NCI-H1694 (cell line): ENCODE measurements at regions not wholly inside any gene's neighbourhood (a gene's known extent, or its start where the extent isn't known, plus 50 kb on each side); places are given as distances from the start of the nearest gene placed in this dataset.

Experiments
- DNase-seq: peaks from one replicate; lab custom pipeline; 2025; lab: John Stamatoyannopoulos, UW

DNA sequence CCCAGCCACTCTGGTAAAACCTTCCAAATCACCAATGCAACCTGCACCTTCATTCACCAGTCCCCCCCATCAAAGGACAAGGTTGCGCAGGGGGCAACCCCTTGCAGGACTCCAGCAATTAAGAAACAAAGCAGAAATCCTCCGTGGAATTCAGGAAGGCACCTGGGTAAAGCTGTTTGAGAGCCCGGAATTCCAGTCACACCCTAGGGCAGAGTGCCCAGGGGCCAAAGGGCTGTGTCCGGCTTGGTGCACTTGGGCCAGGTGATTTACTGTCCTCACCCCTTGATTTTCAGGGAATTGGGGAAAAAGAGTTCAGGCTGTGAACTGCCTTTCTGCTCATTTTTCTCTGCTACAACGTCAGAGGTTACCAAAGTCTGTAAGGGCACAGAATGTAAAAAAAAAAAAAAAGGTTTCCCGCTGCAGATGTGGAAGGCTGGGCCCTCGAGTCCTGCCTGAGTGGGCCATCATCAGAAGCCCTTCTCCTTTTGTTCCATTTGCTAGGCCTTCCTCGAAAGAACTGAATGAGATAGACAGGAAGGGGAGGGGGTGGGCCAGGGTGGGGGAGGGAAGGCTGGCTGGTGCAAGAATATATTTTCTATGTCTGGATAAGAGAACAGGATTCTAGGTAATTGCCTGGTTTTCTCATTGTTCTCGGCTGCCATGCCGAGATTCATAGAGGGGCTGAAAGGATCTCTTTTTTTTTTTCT, 266.5 kb upstream of the PSMD7 start:
- no peak for DNase-seq

DNA sequence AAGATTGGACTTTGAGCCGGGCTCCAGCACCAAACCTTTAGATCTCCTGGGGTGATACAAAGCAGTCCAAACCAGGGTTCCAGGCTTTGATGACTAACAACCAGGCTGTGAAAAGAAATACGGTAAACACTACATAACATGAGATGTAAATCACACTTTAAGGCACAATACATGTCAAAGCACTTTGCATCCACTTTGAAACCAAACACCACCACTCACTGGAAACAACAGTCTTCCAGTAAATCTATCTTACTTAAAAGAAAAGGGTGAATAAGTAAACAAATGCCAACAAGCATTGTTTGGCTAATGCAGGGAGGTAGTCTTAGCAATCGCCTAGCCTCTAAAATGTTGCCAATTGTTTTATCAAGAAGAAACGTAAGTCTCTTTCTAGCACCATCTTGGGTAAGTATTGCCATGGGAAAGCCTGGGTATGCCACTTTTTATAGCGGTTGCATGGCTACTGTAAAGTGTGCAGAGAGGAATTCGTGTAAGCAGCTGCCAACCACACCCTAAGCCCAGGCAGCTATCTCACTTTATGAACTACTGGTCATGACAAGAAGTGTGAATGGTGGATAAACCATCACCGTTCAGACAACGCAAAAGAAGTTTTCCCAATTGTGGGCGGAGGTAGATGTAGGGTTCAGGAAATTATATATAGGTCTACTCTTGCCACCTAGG, 267.4 kb upstream of the PSMD7 start:
- DNase-seq, result no peak

DNA sequence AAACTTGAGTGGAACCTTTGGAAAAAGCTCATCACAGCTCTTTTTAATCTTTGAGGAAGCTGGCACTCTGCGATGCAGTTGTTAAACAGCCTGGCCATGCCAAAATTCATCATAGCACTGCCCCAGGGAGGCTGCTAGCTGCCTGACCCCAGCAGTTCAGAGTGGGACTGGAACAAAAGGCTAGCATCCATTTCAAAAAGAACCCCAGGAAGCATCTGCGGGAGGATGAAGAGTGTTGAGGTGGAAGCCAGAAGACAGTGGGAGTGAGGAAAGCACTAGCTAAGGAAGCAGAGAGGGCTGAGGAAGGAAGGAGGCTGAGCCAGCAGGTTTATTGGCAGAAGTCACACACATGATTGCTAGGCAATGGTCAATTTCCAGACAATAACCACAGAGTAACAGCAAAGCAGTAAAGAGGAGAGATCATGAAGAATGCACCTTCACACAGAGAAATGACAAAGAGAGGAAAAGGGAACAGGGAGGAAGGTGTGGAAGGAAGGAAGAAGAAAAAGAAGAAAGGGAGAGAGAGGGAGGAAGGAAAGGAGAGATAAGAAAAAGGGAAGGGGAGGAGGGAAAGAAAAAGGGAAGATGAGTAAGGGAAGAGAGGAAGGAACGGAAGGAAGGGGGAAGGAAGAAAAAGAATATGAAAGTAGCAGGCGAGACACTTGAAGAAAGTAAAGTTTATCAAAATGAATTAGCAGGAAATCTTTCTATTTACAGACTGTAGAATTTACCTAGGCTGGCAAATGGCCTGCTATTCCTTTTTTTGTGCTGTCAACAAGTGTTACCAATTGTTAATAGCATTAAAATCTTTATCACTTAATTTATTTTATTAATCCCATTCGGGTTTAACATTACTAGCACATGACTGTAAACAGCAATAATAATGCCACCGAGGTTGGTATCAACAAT, 270.0 kb upstream of the PSMD7 start:
- no peak for DNase-seq

DNA sequence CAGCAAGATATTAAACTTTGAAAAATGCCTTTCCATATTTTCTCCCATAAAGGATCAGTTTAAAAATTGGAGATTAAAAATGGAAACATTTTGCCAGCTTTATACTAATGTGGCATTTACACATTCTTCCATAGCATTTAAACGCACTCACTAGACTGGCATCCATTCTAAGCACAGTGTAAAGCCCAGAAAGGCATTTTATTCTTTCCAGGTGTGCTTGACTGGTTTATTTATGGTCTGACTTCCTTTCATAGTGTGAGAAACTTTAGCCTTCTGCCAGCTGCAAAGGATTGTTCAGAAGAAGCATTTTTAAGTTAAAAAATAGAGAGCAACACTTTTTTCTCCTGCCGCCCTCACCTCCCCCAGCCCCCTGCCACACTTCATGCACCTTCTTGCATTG, 271.7 kb upstream of the PSMD7 start:
- no peak for DNase-seq

DNA sequence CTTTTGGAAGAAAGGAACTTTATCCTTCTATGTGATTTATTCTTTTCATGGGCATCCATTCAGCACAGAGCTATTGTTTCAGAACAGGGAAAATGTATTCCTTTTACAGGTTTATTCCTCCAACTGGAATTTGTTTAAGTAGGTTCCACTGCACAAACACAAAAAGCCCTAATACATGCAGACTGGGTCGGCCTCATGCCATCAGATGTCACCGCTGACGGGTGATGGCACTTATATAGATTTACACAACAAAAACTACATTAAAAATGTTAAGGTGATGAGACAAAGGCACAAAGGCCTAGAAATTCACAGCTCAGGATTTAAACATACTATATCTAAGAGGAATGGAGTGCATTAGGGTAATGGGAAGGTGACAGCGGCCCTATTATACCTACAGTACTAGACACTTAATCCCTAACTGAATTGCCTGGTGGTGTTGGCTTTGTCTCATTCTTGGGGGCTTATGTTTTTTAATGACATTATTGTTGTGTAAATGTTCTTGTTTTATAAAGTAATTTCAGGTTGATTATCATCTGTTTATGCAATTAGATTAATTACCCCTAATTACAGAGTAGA, 276.4 kb upstream of the PSMD7 start:
- DNase-seq, result no peak

DNA sequence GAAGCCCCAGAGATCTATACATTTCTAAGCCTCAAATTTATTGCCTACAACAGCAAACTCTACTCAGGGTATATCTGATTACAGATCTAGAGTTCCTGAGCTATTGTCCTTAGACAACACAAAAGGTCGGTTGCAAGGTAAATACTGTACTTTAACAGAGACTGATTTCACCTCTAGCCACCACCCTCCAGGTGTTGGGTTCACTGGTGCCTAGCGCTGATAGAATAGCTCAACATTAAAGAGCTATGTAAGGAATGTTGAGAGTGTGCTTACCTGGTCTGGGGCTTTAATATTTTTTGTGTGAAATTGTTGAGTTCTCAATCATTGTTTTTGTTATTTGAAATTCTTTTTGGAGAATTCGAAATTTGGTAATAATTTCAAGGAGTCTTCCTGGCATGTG, 277.0 kb upstream of the PSMD7 start:
- DNase-seq, result no peak

DNA sequence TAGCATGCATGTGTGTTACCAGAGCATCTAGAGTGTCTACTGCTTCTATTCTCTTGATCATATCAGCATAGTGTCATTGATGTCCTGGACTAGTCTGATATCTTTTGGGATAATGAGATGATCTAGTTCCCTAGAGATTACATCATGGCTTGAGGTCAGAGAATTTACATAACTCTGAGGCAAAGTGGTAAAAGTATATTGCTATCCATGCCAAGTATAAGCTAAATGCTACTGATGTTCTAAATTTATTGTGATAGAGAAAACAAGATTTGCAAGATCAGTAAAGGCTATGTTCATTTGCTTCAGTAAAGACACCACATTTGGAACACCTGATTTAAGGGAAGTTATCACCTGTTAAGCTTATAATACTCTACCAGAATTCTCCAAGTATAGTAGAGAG, 280.7 kb upstream of the PSMD7 start:
- DNase-seq, result no peak

DNA sequence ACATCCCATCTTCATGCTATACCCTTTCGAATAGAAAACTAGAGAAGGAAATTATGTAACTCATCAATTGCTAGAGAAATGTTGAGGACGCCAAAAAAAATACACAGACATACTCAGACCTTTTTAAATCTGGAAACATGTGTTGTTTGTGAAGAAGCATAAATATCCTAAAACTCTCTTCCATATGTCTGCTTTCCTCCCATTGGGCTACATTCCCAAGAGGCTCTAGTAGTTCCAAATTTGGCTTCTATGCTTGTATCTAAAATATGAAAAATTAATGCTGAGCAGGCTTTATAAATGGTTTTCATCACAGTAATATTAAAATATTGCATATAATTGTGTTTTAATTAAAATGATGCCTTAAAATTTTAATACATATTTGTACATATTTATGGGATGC, 297.9 kb upstream of the PSMD7 start:
- no peak for DNase-seq

DNA sequence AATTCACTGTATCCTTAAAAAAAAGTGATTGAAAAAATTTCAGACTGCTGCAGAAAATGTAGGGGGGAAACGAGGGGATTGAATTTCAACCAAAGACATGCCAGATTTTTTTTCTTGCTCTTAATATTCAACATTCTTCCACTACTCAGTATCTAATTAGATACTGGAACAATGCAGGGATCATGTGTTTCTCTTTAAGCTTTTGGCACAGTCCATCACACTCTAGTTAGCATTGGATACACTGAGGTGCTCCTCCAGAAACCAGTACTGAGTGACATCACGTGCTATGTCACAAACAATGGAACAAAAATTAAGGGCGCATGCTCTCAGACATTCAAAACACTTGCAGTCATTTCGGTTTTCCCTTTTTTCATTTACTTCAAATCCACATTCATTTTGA, 298.6 kb upstream of the PSMD7 start:
- DNase-seq, result no peak

DNA sequence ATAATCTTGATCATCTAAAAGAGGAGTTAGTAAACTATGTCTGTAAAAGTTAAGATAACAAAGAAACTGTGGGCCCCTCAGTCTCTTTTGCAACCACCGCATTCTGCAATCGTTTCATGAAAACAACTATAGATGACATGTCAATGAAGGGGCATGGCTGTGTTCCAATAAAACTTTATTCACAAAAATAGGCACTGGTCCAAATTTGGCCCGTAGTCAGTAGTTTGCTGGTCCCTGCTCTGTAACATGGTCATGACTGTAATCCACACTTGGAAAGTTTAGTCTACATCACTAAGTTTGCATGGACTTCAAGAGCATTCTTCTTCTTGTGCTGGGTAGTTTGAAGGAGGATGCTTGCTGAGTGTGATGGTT, 299.3 kb upstream of the PSMD7 start:
- no peak for DNase-seq

DNA sequence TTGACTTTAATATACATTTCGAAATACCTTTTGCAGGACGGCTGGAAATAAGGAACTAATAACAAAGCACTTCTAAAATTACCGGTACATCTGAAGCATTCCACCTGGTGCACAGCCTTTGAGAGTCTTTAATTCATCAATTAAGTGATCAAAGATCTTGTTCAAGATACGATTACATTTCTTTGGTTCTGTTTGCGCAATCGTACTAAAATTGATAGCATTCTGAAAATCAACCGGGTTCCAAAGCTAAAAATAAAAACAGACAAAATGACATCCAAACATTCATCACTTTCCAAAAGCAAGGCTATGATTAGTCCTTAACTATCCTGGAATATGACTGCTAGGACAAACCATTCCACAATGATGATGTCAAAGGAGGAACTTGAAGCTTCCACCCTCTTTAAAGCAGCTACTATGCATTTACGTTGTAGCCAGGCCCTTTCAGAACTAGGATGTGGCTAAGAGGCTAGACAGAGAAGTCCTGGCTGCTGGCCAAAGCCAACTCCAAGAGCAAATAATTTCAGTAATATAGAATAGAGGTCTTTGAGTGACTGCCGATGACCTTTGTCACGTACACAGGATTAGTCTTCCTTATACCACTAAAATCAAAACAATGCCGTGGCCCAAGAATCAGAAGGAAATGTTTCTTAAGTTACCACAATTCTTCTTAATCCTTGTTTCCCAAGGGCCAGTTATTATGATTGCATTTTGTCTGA, 299.8 kb upstream of the PSMD7 start:
- DNase-seq, result no peak

DNA sequence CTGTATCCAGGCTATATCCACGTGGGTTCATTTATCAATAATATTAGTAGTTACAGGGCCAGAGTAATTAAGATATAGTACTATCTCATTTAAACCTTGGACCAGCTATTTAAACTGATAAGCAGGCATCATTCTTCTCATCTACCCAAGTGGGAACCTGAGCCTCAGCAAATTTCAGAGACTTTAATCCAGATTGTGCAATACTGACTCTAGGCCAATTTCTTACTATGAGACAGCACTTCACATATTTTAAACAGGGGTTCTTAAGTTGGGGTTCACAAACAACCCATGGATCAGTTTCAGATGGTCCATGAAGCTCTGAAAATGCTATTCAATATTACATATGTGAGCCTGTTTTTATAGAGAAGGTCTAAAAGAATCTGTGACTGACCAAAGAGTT, 302.7 kb upstream of the PSMD7 start:
- DNase-seq, result no peak

DNA sequence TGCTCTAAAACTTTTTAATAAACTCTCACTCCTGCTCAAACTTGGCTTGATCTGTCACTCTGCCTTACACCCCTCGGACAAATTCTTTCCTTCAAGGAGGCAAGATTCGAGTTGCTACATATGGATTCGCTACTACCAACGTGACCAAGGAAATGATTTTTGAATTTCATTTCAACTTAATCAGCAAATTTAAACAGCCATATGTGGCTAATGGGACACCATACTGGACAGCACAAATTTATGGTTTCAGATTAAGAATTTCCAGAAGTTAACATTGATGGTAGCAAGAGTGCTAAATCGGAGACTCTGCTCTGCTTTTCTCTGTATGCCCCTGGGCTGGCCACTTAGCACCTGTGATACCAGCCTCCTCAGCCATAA, 318.2 kb upstream of the PSMD7 start:
- DNase-seq, result no peak

DNA sequence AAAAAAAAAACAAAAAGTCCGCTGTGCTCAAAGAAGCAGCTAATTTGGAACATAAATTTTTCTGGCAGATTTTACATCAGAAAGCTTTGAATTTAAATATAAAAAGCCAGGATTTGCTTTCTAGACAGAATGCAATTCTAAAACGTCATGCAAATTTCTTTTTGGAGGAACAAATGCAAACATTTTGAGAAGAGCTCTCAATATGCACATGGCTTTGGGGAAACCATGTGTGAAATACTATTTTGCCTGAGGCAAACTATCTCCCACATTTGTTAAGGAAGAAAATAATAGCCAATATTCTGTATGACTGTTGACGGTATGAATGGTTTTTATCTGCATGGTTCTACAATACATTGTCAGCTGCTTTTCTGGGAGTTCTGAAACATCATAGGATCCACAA, 320.0 kb upstream of the PSMD7 start:
- DNase-seq, result no peak

DNA sequence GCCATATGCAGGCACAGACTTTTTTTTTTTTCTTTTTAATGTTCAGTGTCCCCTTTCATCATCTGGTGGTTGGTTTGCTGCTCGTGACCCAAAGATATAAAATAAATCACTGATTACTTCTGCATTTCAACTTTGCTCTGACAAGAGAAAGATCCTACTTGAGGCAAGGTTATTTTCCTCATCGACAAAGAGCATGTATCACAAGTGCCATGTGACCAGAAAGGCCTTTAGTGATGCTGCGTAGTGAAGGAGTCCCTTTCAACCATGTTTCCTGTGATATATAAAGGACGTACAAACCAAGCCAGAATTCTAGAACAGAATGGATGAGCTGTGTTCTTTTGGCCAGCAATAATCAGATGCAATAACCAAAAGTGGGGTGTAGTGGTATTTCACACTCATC, 323.4 kb upstream of the PSMD7 start:
- DNase-seq, result no peak

DNA sequence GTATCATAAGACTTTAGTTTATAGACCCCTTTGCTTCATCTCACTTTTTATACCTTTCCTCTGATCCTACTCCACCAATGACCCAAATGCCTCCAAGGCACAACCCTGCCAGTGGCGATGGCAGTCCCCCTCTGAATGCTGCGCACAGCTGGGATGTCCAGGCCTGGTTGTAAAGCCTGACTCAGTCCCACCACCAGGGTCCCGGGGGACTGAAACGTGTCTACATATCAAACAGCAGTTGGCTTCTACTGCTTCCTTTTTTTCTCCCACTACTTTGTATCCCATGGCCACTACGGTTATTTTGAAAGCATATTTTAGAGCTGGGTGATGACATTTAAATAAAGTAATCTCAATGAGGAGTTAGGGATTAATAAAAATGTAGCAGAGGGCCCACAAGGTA, 329.8 kb upstream of the PSMD7 start:
- DNase-seq, result no peak

DNA sequence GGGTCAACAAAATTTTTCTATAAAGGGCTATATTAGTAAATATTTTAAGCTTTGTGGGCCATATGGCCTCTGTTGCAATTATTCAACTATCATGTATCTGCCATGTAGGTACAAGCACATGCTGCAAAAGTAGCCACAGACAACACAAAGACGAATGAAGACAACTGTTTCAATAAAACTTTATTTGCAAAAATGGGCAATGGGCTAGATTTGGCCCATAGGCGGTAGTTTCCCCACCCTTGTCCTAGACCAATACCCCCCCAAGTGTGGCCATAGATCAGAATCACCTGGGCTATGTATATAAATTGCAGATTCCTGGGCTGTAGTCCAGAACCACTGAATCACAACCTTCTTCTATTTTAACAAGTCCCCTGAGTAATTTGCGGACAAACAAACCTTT, 331.0 kb upstream of the PSMD7 start:
- DNase-seq, result no peak

DNA sequence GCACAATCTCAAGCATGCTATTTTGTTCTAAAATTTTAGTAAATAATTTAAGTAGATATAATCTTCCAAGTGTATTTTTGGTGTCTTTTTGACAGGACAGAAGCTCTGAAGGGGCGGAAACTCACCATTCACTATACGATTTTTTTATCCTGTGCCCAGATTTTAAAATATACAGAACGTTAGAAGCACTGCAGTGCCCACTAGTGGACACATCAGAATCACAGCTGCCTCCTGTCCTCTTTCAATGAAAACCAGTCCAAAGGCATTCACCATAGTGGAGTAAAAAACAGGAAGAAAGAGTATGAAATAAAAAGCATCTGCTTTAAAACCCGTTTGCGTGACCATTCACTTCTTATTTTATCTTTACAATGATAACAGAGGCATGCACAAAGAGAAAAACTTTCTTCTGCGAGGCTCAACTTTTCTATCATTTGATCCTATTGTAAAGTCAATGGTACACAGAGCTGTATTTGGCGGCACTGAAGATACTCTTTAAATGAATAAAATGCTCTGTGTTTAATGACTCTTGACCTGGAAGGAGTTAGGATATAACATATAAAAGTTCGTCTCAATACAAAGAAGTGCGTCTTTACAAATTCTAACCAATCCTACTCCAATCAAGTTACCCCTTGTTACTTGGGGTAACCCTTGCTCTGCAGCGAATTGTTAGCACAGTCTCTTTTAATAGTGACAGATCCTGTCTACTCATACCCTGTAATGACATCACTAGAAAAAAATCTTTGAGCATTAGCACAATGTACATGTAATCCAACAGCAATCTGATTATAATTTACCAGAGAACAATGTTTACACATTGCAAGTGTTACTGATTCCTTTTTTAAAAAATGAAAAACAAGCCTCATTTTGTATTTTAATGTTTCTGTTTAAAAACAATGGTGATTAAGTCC, 339.8 kb upstream of the PSMD7 start:
- peak; percentile 79 for DNase-seq

DNA sequence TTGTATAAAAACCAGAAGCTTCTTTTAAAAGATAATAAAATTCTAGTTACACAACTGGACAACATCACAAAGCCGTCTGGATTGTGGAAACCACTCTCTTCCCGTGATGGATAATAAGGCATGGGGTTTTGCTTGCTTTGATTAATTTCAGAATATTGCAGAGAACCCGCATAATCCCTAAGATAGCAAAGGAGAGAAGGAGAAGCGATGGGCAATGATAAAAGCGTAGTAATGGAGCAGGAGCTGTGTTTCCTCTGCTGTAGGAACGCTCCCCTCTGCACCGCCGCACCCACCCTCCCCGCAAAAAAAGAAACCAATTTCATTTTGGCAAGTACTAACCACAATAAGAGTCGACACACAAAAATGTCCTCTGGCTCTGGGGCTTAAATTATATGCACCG, 340.9 kb upstream of the PSMD7 start:
- DNase-seq, result no peak

DNA sequence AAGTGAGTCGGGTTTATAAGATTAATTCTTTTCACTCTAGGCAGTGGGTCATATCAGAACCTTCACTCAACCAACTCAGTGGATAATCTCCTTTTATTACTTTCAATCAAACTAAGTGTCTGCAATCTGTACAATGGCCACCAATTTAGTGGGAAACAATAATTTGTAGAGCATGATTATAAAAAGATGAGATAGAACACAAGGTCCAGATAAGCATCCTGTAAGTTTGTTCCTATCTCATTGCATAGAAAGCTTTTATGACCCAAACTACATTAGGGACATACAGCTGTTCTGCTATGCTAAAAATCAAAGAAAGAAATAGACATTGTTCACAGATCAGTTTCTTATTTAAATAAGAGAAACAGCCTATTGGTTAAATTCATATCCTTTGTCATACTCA, 341.4 kb upstream of the PSMD7 start:
- DNase-seq, result no peak

DNA sequence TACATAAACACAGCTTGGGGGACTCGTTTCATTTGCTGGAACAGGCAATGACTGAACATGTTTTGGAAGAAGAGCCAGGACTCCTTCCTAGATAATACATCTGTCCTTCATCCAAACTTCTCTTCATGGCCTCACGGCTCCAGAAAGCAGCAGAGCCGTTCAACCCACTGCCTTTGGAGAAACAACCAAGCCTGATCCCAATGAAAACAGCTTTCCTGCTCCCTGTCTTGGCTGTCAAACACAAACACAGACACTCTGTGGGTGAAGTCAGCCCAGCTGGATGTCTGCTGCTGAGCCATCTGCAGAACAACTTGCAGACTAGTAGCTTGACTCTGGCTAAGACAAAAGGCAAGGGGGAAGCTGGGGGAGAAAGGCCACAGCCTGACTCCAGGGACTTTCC, 345.1 kb upstream of the PSMD7 start:
- no peak for DNase-seq
